NCI-H510A treated with DMSO at 0.1 percent for 48 hours (cell line): ENCODE measurements at regions not wholly inside any gene's neighbourhood (a gene's known extent, or its start where the extent isn't known, plus 50 kb on each side); places are given as distances from the start of the nearest gene placed in this dataset.
"Not testable (repeated sequence)": the region's sequence is repeated elsewhere in the genome, so short reads cannot be mapped to it uniquely, and the experiment has no call there.

ENCODE experiments used
- DNase-seq: peaks from one replicate; lab custom pipeline; 2025; lab: John Stamatoyannopoulos, UW

- DNase-seq = no peak
Observed at GRCh38 chr18:997499-997898, 92.8 kb downstream of the ADCYAP1 start.

DNA sequence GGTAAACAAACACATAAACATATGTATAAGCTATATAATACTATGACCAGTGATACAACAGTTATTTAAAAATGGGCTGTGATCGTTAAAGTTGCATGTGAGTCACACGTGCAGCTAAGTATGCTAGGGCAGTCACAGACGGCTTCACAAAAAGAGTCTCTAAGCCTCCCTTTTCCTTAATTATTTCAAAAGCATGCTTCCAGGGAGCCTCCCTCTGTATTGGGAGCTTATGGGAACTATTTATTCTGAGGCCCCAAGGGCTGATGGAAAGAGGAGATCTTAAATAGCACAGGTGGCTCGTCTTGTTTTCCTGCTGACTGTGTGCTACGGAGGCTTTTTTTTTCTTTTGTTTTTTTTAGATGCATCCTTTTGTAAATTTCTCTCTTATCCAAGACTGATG is 94.3 kb downstream of the ADCYAP1 start:
- no peak for DNase-seq

GRCh38 chr18:1002653-1003178 is 98.0 kb downstream of the ADCYAP1 start:
- DNase-seq = no peak

GRCh38 chr18:1003499-1003898 is 98.8 kb downstream of the ADCYAP1 start:
- DNase-seq = no peak

GRCh38 chr18:1006304-1006703 is 101.6 kb downstream of the ADCYAP1 start:
- no peak for DNase-seq

DNA sequence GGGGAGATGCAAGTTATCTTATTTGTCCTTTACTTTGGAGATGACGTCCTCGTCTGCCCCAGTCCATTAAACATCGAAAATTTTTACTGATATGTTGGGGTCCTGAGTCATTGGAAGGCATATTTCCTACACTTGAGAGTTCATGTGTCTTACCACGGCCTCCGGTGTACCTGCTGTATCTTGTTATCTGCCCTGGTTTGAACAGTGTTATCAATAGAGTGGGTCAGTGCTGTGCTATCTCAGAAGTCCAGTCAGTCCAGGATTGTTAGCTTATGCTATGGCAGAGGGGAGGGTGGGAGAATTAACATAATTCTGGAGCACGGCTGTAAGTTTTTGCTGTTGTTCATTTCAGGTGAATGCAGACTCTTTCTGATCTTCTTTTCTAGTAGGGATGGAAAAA is 102.3 kb downstream of the ADCYAP1 start:
- no peak for DNase-seq

GRCh38 chr18:1011349-1011748 is 106.7 kb downstream of the ADCYAP1 start:
- DNase-seq = no peak

- no peak for DNase-seq
Observed at GRCh38 chr18:1012775-1013174, 108.1 kb downstream of the ADCYAP1 start.

DNA sequence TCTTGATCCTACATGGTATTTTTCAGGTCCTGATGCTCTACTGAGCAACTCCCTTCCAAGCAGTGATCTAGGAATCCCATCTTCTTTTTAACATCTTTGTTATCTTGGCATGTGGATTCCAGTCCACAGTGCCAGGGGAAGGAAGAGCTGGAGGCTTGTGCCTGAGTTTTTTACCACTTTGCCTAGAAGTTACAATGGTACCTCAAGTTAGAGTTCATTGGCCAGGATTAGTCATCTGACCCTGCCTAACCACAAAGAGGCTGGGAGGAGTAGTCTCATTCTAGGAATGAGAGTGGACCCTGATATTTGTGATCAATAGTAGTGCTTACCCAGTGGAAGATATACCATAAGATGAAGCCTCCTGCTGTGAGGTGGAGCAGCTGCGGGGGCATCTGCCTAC is 109.3 kb downstream of the ADCYAP1 start:
- no peak for DNase-seq

- DNase-seq = no peak
Observed at GRCh38 chr18:1014509-1014908, 109.8 kb downstream of the ADCYAP1 start.

DNA sequence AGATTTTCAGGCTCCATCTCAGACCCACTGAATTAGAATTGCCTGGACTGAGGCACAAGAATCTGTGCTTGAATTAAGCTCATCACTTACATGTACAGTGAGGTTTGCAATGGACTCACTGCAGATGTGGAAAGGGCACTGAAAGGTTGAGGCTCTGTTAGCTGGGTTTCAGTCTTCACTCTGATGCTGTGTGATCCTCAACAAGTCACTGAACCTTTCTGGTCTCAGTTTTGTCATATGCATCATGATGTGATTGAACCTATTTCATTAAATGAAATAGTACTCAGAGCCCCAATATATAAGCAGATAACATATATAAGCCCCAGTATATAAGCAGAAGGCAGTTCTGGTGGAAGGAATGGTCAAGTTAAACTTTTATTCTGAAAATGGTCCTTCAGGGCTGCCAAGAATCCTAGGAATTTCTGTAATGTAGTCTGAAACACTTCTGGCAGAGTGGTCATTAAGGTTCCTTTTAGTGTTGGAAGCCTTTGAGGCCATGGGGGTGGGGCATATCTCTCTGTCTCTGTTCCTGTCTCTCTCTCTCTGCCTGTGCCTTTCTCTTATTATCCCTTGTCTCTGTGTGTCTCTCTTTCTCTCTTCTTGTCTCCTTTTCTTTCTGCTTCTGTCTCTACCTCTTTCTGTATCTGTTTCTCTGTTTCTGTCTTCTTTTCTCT is 110.4 kb downstream of the ADCYAP1 start:
- no peak for DNase-seq

DNA sequence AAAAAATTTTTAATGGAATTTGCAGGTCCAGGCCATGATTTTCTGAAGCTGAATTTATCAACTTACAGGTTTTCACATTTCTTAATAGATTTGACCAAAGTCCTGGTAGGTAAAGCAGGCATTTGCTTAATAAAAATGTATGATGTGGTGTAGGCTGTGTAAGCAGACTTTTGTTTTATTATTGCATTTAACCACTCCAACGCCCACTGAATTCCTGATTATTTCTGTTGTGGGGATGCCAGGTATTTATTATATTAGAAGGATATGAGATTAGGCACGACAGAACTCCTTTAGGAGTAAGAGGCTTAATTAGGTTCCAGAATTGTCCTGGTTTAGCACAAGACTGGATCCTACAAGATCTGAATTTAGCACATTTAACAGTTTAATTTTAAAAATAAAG is 111.1 kb downstream of the ADCYAP1 start:
- no peak for DNase-seq

- DNase-seq = no peak
Observed at GRCh38 chr18:1017227-1018058, 112.8 kb downstream of the ADCYAP1 start.

GRCh38 chr18:1018181-1018681 is 113.6 kb downstream of the ADCYAP1 start:
- DNase-seq = no peak

- no peak for DNase-seq
Observed at GRCh38 chr18:1019191-1019590, 114.5 kb downstream of the ADCYAP1 start.

GRCh38 chr18:1020731-1021344 is 116.2 kb downstream of the ADCYAP1 start:
- no peak for DNase-seq

DNA sequence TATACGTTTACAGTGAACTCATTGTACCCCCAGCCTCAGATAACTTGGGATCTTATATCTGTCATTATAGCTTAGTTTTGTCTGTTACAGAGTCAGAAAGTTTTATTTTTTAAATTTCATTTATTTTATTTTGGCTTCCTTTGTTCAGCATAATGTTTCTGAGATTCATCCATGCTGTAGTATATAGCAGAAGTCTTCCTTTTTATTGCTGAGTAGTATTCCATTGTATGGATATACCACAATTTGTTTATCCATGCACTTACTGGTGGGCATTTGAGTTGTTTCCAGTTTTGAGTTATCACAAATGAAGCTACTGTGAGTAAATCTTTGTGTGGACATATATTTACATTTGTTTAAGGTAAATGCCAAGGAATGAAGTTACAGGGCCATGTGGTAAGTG is 122.3 kb downstream of the ADCYAP1 start:
- no peak for DNase-seq

DNA sequence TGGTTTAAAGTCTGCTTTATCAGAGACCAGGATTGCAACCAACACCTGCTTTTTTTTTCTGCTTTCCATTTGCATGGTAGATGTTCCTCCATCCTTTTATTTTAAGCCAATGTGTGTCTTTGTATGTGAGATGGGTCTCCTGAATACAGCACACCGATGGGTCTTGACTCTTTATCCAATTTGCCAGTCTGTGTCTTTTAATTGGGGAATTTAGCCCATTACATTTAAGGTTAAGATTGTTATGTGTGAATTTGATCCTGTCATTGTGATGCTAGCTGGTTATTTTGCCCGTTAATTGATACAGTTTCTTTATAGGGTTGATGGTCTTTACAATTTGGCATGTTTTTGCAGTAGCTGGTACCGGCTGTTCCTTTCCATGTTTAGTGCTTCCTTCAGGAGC is 128.4 kb downstream of the ADCYAP1 start:
- DNase-seq = not testable (repeated sequence)

DNA sequence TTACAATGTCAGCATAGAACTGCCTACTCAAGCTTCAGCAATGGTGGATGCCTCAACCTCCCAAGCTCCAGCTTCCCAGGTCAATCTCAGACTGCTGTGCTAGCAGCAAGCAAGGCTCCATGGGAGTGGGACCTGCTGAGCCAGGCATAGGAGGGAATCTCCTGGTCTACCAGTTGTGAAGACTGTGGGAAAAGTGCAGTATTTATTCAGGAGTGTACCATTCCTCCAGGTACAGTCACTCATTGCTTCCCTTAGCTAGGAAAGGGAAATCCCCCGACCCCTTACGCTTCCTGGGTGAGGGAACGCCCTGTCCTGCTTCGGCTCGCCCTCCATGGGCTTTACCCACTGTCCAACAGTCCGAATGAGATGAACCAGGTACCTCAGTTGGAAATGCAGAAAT is 130.3 kb downstream of the ADCYAP1 start:
- no peak for DNase-seq

DNA sequence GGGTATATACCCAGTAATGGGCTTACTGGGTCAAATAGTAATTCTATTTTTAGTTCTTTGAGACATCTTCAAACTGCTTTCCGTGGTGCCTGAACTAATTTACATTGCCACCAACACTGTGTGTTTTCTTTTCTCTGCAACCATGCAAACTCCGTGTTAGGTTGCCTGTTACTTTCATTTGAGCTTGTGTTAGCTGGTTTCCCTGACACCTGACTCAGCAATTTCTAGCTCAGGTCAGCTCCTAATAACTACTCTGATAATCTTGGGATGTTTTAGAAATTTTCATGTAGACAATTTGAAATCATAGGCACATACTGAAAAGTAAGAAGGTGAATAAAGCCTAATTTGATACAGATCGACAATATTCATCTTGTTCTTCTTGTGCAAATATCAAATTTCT is 132.3 kb downstream of the ADCYAP1 start:
- no peak for DNase-seq

GRCh38 chr18:1037776-1038175 is 133.1 kb downstream of the ADCYAP1 start:
- no peak for DNase-seq

- DNase-seq = no peak
Observed at GRCh38 chr18:1039421-1039820, 134.8 kb downstream of the ADCYAP1 start.

DNA sequence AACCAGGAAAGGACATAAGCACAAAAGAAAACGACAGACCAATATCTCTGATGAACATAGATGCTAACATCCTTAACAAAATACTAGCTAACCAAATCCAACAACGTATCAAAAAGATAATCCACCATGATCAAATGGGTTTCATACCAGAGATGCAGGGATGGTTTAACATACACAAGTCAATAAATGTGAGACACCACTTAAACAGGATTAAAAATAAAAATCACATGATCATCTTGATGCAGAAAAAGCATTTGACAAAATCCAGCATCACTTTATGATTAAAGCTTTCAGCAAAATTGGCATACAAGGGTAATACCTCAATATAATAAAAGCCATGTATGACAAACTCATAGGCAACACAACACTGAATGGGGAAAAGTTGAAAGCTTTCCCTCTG is 138.4 kb downstream of the ADCYAP1 start:
- not testable (repeated sequence) for DNase-seq
